ENCODE measurements at regions not wholly inside any gene's neighbourhood (a gene's known extent, or its start where the extent isn't known, plus 50 kb on each side); places are given as distances from the start of the nearest gene placed in this dataset.

DNA sequence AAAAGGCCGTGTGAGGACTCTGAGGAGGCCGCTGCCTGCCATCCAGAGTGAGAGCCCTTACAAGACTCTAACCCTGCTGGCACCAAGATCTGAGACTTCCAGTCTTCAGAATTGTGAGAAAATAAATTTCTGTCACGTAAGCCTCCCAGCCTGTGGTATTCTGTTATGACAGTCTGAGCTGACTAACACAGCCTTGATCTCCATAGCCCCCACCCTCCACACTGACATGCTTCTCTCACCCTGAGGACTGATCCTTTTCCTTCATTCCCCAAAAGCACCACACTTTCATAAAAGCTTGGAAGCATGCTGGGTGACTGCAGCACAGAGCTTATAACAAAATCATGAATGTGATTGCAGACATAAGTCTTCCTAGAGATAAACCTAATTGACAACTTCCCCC is 1059.8 kb downstream of the UQCRFS1 start:
- H3K9me3 ChIP-seq, result peaks cover 9% of the 10 kb centered on the region; the same call in 2 of the 3 replicates
- FAIRE-seq (no peak), DNase-seq (ENCODE audit: low read depth in 1 of 2, low spot score in 1 of 2) (no peak), ATAC-seq (no peak)
- 6% methylated on average over 3 of the region's 3 CpGs for WGBS (ENCODE audit: missing lambda C conversion rate)
- H3K4me3 ChIP-seq, result no peak overlapping the region
- H3K4me2 ChIP-seq, result no peak overlapping the region
- ChIA-PET POLR2A (no interaction called here), CTCF (no interaction called here)
- H3K27ac ChIP-seq, result no peak overlapping the region
- no peaks in the 10 kb centered on the region for H3K4me1 ChIP-seq
- TF ChIP-seq CBX2 (IDR thresholded peaks at IDR 0.05; ENCODE audit: borderline replicate concordance, low read depth) (no peak), BHLHE40 (IDR thresholded peaks at IDR 0.05; ENCODE audit: low read depth, low read length) (no peak), MAFK (IDR thresholded peaks at IDR 0.05; ENCODE audit: partially characterized antibody) (no peak), CTCF (IDR thresholded peaks at IDR 0.05) (no peak), EHF (CRISPR knock-in tag; IDR thresholded peaks at IDR 0.05) (no peak), KDM1A (IDR thresholded peaks at IDR 0.05; ENCODE audit: low read depth) (no peak), EHMT2 (IDR thresholded peaks at IDR 0.05; ENCODE audit: low read depth) (no peak), ZFP36 (IDR thresholded peaks at IDR 0.05; ENCODE audit: borderline replicate concordance, partially characterized antibody) (no peak), NFE2L2 (conservative IDR thresholded peaks at IDR 0.05; ENCODE audit: low read length) (no peak), SMC3 (IDR thresholded peaks at IDR 0.05) (no peak), NR3C1 (IDR thresholded peaks at IDR 0.05) (no peak)
- TF ChIP-seq, protein P1, sequence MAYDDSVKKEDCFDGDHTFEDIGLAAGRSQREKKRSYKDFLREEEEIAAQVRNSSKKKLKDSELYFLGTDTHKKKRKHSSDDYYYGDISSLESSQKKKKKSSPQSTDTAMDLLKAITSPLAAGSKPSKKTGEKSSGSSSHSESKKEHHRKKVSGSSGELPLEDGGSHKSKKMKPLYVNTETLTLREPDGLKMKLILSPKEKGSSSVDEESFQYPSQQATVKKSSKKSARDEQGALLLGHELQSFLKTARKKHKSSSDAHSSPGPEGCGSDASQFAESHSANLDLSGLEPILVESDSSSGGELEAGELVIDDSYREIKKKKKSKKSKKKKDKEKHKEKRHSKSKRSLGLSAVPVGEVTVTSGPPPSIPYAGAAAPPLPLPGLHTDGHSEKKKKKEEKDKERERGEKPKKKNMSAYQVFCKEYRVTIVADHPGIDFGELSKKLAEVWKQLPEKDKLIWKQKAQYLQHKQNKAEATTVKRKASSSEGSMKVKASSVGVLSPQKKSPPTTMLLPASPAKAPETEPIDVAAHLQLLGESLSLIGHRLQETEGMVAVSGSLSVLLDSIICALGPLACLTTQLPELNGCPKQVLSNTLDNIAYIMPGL (CRISPR knock-in tag; IDR thresholded peaks at IDR 0.05; ENCODE audit: borderline replicate concordance), result no peak

GRCh38 chr19:28152195-28152594 is 1060.8 kb downstream of the UQCRFS1 start:
- ChIA-PET CTCF (interaction anchor here (0.6 to 1.5 kb wide), 4 partner anchors 19 to 401 kb away, joined by 3 to 4 read pairs (median 3); no protein-coding TSS in a partner anchor), POLR2A (no interaction called here)
- H3K4me1 ChIP-seq, result no peaks in the 10 kb centered on the region
- DNase-seq (ENCODE audit: low read depth in 1 of 2, low spot score in 1 of 2) (no peak), FAIRE-seq (peak; percentile 13), ATAC-seq (no peak)
- whole genome bisulfite sequencing (ENCODE audit: missing lambda C conversion rate), result 3% methylated on average over 5 of the region's 5 CpGs
- no peak overlapping the region for H3K27ac ChIP-seq
- H3K9me3 ChIP-seq, result peaks cover 4% of the 10 kb centered on the region; the same call in 1 of the 3 replicates
- TF ChIP-seq NFE2L2 (conservative IDR thresholded peaks at IDR 0.05; ENCODE audit: low read length) (no peak), EP300 (IDR thresholded peaks at IDR 0.05) (no peak), NR3C1 (IDR thresholded peaks at IDR 0.05) (no peak), HDAC2 (IDR thresholded peaks at IDR 0.05) (no peak), JUNB (IDR thresholded peaks at IDR 0.05) (no peak), BHLHE40 (IDR thresholded peaks at IDR 0.05; ENCODE audit: low read depth, low read length) (no peak), ZSCAN20 (CRISPR knock-in tag; IDR thresholded peaks at IDR 0.05) (no peak), POLR2A (IDR thresholded peaks at IDR 0.05; ENCODE audit: low read length) (no peak), RFX5 (IDR thresholded peaks at IDR 0.05) (no peak), PBX3 (IDR thresholded peaks at IDR 0.05) (no peak), FOXS1 (CRISPR knock-in tag; IDR thresholded peaks at IDR 0.05) (no peak), HOXB5 (CRISPR knock-in tag; IDR thresholded peaks at IDR 0.05) (no peak), RCOR1 (IDR thresholded peaks at IDR 0.05; ENCODE audit: low read depth, low read length) (no peak)
- TF ChIP-seq, protein P1 (CRISPR knock-in tag; IDR thresholded peaks at IDR 0.05; ENCODE audit: borderline replicate concordance), result no peak
- H3K4me3 ChIP-seq, result no peak overlapping the region
- H3K4me2 ChIP-seq, result no peak overlapping the region

Data from A549 (cell line).